BE2C (cell line): ENCODE measurements at regions not wholly inside any gene's neighbourhood (a gene's known extent, or its start where the extent isn't known, plus 50 kb on each side); places are given as distances from the start of the nearest gene placed in this dataset.

Experiments
- DNase-seq: peaks from one replicate; pipeline ENCODE4 v3.0.0-alpha.2; 2020
- H3K27me3 ChIP-seq: fragments of 250-450 bp; sonication (Bioruptor Pico); 2 replicates; pipeline ENCODE4 v1.5.1; 2020; ENCODE audit warnings: mild to moderate bottlenecking
- H3K36me3 ChIP-seq: fragments of 250-450 bp; sonication (Bioruptor Pico); 2 replicates; pipeline ENCODE4 v1.5.1; 2020; ENCODE audit warnings: mild to moderate bottlenecking
- H3K4me1 ChIP-seq: fragments of 250-450 bp; sonication (Bioruptor Pico); 2 replicates; pipeline ENCODE4 v1.5.1; 2020
- H3K4me3 ChIP-seq: 2 replicates; pipeline ENCODE4 v1.5.1; 2011; ENCODE audit warnings: low read depth, low read length
- H3K9me3 ChIP-seq: fragments of 250-450 bp; sonication (Bioruptor Pico); 2 replicates; pipeline ENCODE4 v1.5.1; 2020
- TF ChIP-seq, protein P1 (sequence below): IDR thresholded peaks from 2 replicates; pipeline ENCODE4 v1.5.1; 2012; ENCODE audit warnings: mild to moderate bottlenecking, low read depth, low read length

DNA sequence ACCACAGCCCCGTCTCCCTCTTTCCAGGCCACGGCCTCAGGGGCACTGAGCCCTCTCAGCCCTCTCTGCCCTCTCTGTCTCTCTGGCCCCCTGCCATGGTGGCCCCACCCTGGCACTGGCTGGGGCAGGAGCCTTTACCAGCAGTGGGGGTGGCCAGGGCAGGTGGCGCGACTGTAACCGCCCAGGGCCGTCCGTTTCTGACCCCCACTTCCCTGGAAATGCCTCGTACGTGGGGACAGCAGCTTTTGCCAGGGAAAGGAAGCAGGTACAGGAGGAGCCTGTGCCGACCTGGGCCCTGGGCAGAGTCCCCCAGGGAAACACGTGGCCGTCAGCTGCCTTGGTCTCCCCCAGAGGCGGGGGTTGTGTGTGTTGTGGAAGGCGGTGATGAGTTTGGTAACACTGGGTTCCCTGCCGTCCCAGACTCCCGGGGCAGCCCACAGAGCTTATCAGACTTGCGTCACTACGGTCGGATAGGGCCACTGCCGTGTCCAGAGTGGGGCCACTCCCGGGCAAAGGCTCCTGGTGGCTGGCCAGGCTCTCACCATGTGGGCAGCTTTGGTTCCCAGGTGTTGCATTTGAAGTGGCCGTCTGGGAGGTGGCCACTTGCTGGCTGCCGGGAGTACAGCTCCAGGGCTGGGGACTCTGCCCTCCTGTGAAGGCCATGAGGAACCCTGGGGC is 249.3 kb upstream of the CIBAR2 start:
- H3K36me3 ChIP-seq: no peaks in the 10 kb centered on the region
- no peaks in the 10 kb centered on the region for H3K9me3 ChIP-seq
- DNase-seq: no peak
- peaks cover 62% of the 10 kb centered on the region for H3K4me1 ChIP-seq
- no peaks in the 10 kb centered on the region for H3K27me3 ChIP-seq
- TF ChIP-seq, protein P1, sequence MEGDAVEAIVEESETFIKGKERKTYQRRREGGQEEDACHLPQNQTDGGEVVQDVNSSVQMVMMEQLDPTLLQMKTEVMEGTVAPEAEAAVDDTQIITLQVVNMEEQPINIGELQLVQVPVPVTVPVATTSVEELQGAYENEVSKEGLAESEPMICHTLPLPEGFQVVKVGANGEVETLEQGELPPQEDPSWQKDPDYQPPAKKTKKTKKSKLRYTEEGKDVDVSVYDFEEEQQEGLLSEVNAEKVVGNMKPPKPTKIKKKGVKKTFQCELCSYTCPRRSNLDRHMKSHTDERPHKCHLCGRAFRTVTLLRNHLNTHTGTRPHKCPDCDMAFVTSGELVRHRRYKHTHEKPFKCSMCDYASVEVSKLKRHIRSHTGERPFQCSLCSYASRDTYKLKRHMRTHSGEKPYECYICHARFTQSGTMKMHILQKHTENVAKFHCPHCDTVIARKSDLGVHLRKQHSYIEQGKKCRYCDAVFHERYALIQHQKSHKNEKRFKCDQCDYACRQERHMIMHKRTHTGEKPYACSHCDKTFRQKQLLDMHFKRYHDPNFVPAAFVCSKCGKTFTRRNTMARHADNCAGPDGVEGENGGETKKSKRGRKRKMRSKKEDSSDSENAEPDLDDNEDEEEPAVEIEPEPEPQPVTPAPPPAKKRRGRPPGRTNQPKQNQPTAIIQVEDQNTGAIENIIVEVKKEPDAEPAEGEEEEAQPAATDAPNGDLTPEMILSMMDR: no peak
- no peak overlapping the region for H3K4me3 ChIP-seq

DNA sequence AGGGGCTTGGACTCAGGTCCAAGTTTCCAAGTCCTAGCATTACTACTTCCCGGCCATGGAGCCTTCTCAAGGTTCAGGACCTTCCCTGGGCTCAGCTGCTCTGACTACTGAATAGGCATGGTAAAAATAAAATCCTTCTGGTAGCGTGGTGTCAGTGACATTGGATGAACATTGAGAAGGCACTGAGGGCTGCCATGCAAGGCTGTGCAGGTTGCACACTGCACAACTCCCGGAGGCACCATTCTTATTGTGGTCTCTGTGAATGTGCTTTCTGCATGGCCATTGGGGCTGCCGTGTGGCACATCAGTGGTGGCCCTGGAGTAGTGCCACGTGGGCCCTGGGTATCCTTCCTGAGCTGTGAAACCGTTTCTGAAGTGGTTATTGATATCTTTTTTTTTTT is 250.2 kb upstream of the CIBAR2 start:
- H3K27me3 ChIP-seq: no peaks in the 10 kb centered on the region
- no peaks in the 10 kb centered on the region for H3K36me3 ChIP-seq
- no peak overlapping the region for H3K4me3 ChIP-seq
- TF ChIP-seq, protein P1: no peak
- no peak for DNase-seq
- H3K9me3 ChIP-seq: no peaks in the 10 kb centered on the region
- H3K4me1 ChIP-seq: peaks cover 64% of the 10 kb centered on the region

DNA sequence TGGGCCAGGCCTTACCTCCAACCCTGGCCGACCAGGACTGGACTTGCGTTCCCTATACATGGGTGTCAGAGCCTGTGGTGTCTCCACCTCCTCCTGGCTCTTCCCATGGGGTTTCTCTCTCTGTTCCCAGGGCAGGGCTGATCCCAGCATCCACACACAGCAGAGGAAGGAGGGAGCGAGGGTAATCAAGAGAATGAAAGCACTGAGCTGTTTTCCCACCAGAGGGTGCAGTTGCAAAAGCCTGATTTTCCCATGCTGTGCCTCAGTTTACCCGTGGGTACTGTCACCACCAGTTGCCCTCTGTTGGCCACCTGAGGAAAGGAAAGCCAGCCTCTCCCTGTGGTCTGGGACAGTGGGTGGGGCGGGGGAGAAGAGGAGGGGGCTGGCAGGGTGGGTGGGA is 249.7 kb upstream of the GSE1 start:
- peaks cover 58% of the 10 kb centered on the region for H3K4me1 ChIP-seq
- DNase-seq: no peak

DNA sequence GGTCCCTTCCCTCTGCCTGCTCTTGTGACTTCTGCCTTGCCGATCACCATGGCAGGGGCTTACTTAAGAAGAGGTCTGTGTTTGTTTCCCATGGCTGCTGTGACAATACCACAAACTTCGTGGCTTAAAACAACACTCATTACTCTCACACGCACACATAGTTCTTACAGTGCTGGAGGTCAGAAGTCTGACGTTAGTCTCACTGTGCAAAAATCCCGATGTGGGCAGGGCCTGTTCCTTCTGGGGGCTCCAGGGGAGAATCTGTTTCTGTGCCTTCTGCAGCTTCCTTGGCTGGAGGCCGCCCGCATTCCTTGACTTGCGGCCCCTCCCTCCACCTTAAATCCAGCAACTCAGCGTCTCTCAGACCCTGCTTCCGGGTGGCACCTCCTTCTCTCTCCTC is 249.2 kb upstream of the GSE1 start:
- no peaks in the 10 kb centered on the region for H3K36me3 ChIP-seq
- H3K27me3 ChIP-seq: no peaks in the 10 kb centered on the region
- TF ChIP-seq, protein P1: no peak
- H3K4me1 ChIP-seq: peaks cover 53% of the 10 kb centered on the region
- no peaks in the 10 kb centered on the region for H3K9me3 ChIP-seq
- no peak overlapping the region for H3K4me3 ChIP-seq
- DNase-seq: no peak

More for the DNA sequence above, 249.7 kb upstream of the GSE1 start:
- no peak overlapping the region for H3K4me3 ChIP-seq
- TF ChIP-seq, protein P1: peak; percentile 10; the same call in 1 of the 2 replicates
- no peaks in the 10 kb centered on the region for H3K9me3 ChIP-seq
- no peaks in the 10 kb centered on the region for H3K36me3 ChIP-seq
- H3K27me3 ChIP-seq: no peaks in the 10 kb centered on the region

DNA sequence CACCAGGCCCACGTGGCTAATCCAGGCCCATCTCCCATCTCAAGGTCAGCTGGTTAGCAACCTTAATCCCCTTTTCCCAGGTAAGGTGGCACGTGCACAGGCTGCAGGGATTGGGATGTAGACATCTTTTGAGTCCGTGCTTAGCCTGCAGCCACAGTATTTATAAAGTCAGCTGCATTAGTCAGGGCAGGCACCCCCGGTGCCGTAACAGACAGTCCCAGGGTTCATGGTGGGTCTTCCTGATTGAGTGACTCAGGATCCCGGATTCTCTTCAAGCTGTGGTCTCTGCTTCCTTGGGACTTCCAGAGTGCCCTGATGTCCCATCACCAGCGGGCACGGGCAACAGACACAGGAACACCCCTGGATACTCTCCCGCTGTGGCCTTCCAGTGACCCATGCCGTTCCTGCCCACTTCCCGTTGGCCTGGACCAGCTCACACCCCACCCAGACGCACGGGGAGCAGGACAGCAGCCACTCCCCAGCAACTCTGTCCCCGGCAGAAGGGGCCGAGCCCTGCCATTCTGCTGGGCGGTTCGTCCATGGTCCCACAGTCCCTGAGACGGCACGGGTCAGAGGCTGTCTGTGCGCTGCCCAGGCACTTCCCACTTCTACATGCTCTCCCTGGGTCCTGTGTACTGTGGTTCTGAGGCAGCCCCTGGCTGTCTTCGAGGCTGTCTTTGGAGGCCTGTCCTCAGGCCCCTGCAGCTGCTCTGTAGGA is 248.6 kb upstream of the GSE1 start:
- no peak for DNase-seq
- Histone ChIP-seq H3K36me3 (no peaks in the 10 kb centered on the region), H3K9me3 (no peaks in the 10 kb centered on the region), H3K4me3 (no peak overlapping the region), H3K4me1 (peaks cover 49% of the 10 kb centered on the region), H3K27me3 (no peaks in the 10 kb centered on the region)
- TF ChIP-seq, protein P1: no peak

DNA sequence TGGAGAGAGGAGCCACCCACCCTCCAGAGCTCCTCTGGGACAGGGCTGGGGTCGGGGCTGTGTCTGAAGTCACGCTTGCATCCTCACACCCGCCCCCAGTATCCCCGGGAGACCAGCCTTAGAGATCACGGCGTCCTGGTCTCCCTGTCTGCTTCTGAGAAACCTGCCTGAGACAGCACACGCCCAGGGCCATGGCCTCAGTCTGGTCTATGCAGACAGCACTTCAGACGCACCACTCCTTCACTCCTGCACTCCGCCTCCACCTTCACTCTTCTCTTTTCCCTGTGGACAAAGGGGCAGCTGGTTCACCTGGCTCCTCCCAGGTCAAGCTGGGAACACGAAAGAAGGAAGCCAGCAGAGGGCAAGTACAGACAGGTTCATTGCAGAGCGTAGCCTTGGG is 248.0 kb upstream of the GSE1 start:
- H3K36me3 ChIP-seq: no peaks in the 10 kb centered on the region
- no peaks in the 10 kb centered on the region for H3K9me3 ChIP-seq
- no peak overlapping the region for H3K4me3 ChIP-seq
- H3K4me1 ChIP-seq: peaks cover 49% of the 10 kb centered on the region
- TF ChIP-seq, protein P1: no peak
- no peaks in the 10 kb centered on the region for H3K27me3 ChIP-seq
- peak; percentile 57 for DNase-seq
